ENCODE measurements at regions not wholly inside any gene's neighbourhood (a gene's known extent, or its start where the extent isn't known, plus 50 kb on each side); places are given as distances from the start of the nearest gene placed in this dataset.

DNA sequence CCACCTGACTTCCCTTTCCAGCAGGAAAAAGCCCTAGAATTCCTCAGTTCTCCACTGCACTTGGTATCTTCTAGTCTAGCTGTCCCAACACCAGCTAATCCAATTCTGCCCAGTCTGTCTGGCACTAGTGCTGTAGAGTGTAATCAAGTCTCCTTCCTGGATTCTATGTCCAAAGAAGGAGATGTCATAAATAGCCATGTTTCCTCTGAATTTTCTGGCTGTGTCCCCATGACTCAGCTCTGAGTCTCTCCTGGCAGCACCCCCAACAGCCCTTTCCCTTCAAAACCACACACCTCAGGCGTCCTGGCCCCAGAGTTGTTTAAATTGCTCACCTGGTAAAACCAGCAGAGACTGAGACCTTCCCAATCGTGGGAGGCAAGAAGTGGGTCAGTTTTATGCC is 197.2 kb downstream of the GRXCR1 start:
- DNase-seq (ENCODE audit: low spot score), result no peak
- Histone ChIP-seq H3K4me3 (peak overlapping the region; percentile 32), H3K27ac (peak overlapping the region; percentile 43 to 72)
- no peak for TF ChIP-seq CTCF (IDR thresholded peaks at IDR 0.05)

DNA sequence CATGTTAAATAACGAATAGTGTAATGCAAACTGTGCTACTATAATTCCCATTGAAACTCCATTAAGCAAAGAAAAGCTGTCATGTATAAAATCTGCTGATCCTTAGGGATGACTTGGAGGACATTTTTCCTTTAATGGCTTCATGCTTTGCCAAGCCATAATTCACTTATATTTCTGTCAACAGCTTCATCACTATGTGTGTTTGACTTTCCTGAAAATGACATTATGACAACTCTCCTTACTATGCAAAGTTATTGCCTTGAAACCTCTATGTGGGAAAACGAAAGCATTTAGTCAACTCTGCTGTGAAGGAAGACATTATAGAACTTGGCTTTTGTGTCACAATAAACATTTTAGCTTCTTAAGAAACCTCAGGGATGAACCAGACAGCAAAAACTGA is 210.5 kb downstream of the GRXCR1 start:
- TF ChIP-seq CTCF (IDR thresholded peaks at IDR 0.05), result no peak
- DNase-seq (ENCODE audit: low spot score), result no peak
- H3K27ac ChIP-seq, result no peak overlapping the region
- no peak overlapping the region for H3K4me3 ChIP-seq

DNA sequence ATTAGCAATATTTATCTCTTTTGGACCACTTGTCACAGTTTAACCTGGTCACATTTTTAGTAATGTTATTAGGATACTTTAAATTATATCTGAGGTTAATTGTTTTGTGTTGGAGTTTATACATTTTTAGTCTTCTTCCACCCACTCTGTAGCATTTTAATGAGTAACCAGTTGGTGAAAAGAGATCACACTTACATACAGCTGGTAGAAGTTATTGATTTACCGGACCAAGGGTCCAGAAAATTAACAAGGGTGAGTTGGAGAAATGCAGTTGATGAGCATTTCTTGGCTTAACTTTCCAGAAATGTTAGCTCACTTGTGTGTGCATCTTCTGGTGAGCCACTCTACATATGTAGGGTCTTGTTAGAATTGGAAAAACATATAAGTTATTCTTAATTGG is 219.6 kb downstream of the GRXCR1 start:
- H3K4me3 ChIP-seq, result no peak overlapping the region
- H3K27ac ChIP-seq, result no peak overlapping the region
- no peak for DNase-seq (ENCODE audit: low spot score)
- TF ChIP-seq CTCF (IDR thresholded peaks at IDR 0.05), result no peak

DNA sequence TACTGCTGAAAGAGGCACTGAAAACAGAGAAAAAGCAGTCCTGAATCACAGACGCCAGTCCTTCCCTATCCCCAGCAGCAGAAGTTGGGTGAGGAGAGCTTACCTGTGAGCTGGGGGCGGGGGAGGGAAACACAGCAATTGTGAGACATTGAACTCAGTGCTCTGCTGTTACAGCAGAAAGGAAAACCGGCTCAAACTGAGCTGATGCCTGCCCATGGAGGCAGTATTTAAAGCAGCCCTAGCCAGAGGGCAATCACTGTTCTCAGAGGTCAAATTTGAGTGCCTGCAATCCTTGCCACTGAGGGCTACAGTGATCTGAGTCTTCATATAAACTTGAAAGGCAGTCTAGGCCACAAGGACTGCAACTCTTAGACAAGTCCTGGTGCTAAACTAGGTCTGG is 220.7 kb downstream of the GRXCR1 start:
- no peak for TF ChIP-seq CTCF (IDR thresholded peaks at IDR 0.05)
- H3K27ac ChIP-seq, result no peak overlapping the region
- no peak for DNase-seq (ENCODE audit: low spot score)
- H3K4me3 ChIP-seq, result no peak overlapping the region

GRCh38 chr4:43126595-43126994 is 234.1 kb downstream of the GRXCR1 start:
- Histone ChIP-seq H3K4me3 (no peak overlapping the region), H3K27ac (no peak overlapping the region)
- no peak for DNase-seq (ENCODE audit: low spot score)
- TF ChIP-seq CTCF (IDR thresholded peaks at IDR 0.05), result no peak

DNA sequence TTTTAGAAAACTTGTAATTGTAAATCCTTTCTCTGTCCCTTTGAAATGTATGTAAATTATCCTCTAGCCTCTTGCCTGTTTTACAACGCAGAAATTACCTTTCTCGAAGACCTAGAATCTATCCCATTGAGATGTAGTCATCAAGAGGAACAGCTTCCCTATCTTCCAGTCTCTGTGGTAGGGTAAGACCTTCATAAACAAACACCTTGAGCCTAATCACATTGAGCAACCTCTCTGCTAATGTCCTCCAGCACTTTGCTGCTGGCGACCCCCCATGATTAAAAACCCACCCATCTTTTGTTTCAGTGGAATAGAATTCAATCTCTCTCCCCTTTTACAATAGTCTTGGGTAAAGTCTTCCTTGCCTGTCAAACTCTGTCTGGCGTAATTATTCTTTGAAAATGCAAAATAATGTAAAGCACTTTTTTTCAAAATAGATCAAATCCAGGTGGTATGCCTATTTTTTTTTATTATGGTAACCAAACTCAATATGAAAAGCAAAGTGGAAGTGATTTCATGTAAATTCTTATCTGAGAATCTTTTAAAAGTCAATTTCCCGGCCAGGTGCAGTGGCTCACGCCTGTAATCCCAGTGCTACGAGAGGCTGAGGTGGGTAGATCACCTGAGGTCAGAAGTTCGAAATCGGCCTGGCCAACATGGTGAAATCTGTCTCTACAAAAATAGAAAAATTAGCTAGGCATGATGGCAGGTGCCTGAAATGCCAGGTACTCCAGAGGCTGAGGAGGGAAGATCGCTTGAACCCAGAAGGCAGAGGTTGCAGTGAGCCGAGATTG is 237.9 kb downstream of the GRXCR1 start:
- Histone ChIP-seq H3K4me3 (no peak overlapping the region), H3K27ac (no peak overlapping the region)
- no peak for TF ChIP-seq CTCF (IDR thresholded peaks at IDR 0.05)
- no peak for DNase-seq (ENCODE audit: low spot score)

DNA sequence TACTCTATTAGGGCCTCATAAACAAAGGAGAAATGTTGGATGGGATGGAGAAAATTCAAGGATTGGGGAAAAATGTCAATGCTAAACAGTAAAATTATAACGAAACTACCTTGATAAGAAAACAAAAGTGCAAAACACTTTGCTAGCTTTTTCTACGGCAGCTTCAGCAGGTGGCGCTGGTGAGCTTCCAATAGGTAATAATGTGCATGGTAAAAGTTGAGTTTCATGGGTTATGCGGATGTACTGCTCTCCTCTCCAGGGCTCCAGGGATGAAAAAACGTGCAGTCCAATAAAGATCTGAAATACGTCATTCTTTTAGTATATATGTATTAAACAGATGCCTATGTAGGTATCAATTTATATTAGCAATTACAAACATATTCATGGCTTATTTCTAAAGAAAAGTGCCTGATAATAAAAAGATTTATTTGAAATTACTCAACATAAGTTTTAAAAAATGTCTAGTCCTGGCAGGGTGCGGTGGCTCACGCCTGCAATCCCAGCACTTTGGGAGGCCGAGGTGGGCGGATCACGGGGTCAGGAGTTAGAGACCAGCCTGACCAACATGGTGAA is 239.6 kb downstream of the GRXCR1 start:
- H3K27ac ChIP-seq, result no peak overlapping the region
- H3K4me3 ChIP-seq, result no peak overlapping the region
- peak; percentile 79 for TF ChIP-seq CTCF (IDR thresholded peaks at IDR 0.05)
- no peak for DNase-seq (ENCODE audit: low spot score)

Data from coronary artery (tissue), 2 donors.